HG03439 (cell line): ENCODE measurements at regions not wholly inside any gene's neighbourhood (a gene's known extent, or its start where the extent isn't known, plus 50 kb on each side); places are given as distances from the start of the nearest gene placed in this dataset.
"Not testable (repeated sequence)": the region's sequence is repeated elsewhere in the genome, so short reads cannot be mapped to it uniquely, and the experiment has no call there.

Experiments
- ATAC-seq: cut with Tn5 transposase; IDR thresholded peaks from one replicate; pipeline ENCODE4 v1.9.1; 2021; ENCODE audit warnings: mild to moderate bottlenecking, moderate library complexity; ENCODE audit not compliant: unreplicated experiment

GRCh38 chr16:60815865-60816264 is 1220.4 kb downstream of the CDH8 start:
- ATAC-seq, result no peak

GRCh38 chr16:60815033-60815432 is 1221.2 kb downstream of the CDH8 start:
- no peak for ATAC-seq

DNA sequence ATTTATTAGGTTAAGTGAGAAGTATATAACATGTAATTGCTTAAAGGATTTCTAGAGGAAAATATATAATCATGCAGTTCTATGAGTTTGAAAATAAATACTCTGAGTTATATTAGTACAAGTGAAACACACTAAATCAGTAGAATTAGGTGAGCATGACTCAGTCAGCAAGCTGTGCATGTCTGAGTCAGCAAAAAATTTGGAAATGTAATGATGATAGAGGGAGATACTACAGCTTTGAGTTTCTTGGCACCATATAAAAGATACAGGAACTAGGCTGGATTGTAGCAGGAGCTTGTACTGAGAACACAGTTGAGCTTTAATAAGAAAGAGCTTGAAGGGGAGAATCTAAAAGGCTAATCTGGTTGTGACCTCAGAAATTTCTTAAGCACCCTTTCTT is 1224.6 kb downstream of the CDH8 start:
- no peak for ATAC-seq

GRCh38 chr16:60811051-60811608 is 1225.1 kb downstream of the CDH8 start:
- no peak for ATAC-seq

DNA sequence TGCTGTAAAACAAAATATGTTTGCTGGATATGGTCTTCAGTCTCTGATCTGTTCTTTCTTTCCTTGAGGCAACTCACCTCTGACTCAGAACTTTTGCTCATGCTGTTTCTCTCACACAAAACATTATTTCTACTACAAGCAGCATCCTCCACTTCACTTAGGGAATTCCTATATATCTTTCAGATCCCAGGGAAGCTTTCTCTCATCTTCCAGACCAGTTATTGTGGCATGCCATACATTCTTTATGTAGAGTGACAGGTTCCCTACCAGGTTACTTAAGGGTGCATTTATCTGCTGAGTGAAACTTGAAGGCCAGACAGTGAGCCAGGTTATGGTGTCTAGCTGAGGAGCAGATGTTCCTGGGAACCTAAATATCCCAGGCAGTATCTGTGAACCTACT is 1226.0 kb downstream of the CDH8 start:
- ATAC-seq, result no peak

DNA sequence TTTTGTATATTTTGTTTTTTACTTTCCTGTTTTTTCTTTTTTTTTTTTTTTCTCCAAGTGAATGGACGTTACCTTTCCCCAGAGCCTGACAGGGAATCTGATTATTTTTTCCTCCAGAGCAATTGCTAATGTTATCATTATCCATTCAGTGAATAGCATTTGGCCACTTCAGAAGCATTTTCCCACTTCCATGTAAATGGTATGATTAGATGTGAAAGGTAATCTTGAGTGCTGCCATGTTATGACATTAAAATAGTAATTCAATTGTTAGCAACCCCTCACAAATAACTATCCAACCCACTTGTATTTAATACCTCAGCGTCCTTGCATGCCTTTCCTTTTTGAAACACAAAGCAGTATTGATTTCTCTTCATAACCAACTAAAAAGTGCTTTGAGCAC is 1243.8 kb downstream of the CDH8 start:
- no peak for ATAC-seq

DNA sequence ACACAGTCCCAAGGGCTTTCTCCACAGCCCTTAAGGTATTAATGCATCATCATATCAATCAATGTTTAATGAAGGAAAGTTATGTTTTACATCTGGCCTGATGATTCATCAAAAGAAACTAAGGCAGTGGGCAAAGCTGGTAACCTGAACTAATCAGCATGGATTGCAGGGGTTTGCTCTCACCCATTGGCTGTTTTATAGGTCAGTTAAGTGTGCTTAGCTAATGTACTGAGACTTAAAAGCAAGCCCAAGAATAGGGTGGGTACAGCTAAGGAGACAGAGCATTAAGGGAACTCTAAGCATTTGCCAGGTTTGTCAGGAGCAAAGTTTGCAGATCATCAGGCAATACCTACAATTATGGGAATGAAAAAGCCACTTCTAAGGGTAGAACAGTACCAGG is 1247.6 kb downstream of the CDH8 start:
- no peak for ATAC-seq

DNA sequence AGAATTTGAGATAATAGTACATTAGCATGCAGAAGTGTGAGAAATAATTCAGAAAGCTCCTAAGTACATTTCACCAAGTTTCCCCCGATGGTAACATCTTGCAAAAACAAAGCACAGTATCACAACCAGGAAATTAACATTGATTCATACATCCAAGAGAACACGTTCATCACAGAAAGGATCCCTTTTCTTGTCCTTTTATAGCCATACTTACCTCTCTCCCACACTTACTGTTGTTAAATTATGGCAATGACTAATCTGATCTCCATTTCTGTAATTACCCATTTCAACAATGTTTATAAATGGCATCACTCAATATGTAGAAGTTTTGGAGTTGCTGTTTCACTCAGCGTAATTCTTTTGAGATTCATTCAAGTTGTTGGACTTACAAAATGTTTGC is 1260.0 kb downstream of the CDH8 start:
- no peak for ATAC-seq

DNA sequence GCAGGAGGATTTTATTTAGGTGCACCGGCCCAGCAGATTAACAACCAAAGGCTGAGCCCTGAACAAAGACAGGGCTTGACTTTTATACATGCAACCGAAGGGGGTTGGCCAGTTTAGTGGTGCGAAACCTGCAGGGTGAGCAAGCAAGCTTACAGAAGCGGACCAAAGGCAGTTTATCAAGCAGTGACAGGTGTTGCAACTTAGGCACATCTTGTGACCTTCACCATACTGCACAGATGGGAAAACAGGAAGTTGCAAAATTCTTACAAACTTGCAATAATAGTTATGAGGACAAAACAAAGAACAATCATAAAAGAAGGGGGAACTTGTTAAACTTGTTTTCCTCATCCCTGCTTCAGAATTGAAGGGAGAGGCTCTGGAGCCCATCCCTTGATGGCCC is 1265.1 kb downstream of the CDH8 start:
- ATAC-seq, result no peak

DNA sequence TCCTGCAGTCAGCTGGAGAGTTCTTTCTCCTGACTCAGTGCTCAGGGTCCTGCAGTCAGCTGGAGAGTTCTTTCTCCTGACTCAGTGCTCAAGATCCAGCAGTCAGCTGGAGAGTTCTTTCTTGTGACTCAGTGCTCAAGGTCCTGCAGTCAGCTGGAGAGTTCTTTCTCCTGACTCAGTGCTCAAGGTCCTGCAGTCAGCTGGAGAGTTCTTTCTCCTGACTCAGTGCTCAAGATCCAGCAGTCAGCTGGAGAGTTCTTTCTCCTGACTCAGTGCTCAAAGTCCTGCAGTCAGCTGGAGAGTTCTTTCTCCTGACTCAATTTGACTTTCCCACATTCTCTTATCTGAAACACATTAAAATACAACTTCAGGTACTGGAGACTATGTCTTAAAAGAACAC is 1265.9 kb downstream of the CDH8 start:
- not testable (repeated sequence) for ATAC-seq

DNA sequence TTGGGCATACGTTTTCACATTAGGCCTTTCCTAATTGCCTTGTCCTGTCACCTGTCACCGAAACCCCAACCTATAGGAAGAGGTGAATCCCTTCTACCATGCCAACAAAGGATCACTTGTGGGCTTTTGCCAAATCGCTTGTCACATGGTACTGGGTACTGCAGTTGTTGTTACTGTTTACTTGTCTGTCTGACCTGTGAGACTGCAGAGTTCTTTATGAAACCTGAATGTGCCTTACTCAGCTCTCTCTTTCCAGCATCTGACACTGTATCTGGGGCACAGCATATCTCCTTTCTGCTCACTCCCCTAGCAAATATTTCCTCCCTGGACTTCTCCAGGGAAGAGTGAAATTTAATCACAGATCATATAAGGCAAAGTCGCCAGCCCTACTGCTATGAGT is 1272.4 kb downstream of the CDH8 start:
- ATAC-seq, result no peak

- no peak for ATAC-seq
Measured at GRCh38 chr16:60755907-60756306, 1280.3 kb downstream of the CDH8 start.

DNA sequence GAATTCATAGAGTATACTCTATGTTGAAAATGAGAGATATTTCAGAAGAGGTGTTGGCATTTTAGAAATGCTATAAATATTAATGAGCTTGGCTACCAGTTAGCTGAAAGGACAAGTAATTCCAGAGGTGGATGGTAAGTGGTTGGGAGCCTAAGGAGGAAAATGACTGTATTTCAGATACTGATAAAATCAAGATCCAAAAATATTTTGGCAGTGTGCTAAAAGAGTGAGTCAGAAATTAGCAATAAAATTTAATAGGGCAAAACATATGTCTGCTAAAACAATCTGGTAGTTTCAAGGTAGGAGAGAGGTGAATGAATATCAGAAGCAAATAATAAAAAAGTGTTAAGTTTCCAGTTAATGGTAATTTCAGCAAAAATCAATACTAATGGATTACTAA is 1287.9 kb downstream of the CDH8 start:
- ATAC-seq, result no peak

- no peak for ATAC-seq
Measured at GRCh38 chr16:60744198-60744597, 1292.0 kb downstream of the CDH8 start.

GRCh38 chr16:60741810-60742209 is 1294.4 kb downstream of the CDH8 start:
- no peak for ATAC-seq

DNA sequence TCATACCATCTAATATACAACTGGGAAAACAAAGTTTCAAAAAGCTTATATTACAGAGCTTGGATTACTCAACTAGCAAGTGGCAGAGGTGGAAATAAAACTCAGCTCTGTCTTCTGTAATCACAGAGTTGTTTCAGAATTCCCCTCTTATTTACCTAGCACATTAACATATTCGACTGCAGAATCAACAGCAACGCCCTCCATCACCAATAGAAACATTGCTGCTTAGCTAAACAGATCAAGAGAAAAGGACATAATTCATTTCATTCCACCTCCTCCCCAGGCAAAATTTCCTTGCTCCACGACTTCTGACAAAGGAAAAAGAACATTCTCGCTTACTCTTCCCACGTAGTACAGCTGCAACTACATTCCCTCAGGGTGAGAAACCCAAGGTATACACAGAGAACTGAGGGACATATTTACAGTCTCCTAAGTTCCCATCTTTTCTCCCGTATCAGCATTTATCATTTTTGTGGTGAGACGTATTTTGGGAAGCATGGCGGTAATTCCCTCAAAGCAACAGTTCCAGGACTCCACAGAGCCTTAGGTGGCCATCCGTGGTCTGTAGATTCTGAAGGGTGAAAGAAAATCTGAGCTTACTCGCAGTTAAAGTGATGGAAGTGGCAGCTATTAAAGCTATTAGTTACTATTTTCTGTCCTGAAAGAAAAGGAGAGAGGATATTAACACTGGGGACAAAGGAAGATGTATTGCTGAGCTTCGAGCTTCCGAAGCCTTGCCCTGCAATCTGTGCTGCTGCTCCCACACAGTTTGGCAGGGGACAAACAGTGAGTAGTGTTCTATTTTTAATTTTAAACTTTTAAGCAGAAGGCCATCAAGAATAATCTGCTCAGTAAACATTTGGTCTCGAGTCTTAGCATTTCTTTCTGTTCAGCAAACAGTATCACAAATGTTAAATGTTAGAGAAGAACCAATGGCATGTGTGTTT is 1296.2 kb downstream of the CDH8 start:
- no peak for ATAC-seq

DNA sequence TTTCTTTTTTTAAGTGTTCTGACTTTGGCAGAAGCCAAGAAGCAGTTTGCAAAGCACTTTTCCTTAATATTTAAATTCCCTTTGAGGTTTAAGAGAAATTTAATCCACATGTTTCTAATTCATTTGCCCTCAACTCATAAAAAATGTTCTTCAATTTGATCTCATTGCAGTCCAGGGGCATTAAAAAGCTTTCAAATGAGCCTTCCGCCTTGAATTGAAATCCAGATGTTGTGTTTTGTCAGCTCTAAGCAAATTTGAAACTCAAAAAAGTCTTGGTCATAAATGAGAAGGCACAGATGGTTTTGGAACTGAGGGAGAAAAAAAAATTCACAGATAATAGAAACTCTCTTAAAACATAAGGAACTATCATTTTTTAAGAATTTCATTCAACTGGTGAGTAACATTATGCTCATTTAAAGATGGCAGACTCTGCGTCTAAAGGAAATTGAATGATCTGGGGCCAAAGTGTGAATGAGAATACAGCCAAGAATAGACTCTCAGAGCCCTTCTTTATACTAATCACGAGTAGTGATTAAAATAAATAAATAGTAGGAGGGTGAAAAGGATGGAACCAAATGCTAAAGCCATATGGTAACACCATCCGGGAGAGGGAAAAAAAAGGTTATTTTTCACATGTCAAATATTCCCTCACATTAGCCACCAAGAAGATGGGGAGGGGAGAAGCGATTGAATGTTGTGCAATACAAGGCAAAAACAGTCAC is 1304.7 kb downstream of the CDH8 start:
- no peak for ATAC-seq

GRCh38 chr16:60729051-60729450 is 1307.2 kb downstream of the CDH8 start:
- no peak for ATAC-seq

DNA sequence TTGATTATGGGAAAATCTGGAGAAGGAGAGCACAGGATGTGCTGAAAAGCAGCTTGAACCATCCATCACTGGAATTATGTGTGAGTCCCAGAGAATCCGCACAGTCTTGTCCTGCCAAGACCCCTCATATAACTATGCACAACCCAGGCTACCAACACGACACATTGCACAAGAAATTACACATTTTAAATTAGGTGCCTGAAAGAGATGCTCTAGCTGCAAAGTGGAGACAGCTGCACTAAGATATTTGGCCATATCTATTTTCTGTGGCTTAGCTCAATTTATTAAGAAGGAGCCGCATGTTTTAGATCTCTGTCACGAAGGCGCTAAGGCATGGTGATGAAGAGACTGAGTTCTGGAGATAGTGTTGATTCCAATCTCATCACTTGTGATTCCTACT is 1308.4 kb downstream of the CDH8 start:
- ATAC-seq, result no peak

DNA sequence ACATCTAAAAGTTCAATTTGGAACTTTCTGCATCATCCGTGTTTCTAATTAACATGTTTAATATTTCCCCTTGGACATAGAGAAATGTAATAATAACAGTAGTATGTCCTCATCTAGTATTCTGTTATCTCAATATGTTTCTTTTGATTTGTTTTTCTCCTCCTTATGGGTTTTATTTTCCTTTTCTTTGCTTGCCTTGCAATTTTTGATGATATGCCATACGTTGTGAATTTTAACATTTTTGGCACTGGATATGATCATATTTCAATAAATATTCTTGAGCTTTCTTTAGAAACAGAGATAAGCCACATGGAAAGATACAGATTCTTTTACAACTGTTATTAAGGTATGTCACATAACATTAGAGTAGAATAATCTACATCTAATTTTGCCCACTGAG is 1316.2 kb downstream of the CDH8 start:
- no peak for ATAC-seq

- no peak for ATAC-seq
Measured at GRCh38 chr16:60717808-60718207, 1318.4 kb downstream of the CDH8 start.

DNA sequence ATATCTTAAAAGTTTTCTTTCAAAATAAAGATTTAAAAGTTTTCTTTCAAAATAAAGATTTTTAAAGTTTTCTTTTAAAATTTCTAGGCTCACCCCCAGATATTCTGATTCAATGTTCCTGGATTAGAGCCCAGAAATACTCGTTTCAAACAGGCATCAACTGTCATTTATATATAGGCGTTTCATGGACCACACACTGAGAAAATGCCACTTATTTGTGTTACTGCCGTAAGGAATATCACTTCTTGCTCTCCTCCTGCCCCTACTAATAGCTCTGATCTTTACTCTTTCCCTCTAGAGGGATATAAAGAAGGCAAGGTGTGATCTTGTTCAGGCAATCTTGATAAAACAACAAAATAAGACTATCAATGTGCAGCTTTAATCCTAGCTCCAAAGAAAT is 1324.1 kb downstream of the CDH8 start:
- ATAC-seq, result no peak
